ENCODE measurements at regions not wholly inside any gene's neighbourhood (a gene's known extent, or its start where the extent isn't known, plus 50 kb on each side); places are given as distances from the start of the nearest gene placed in this dataset.

DNA sequence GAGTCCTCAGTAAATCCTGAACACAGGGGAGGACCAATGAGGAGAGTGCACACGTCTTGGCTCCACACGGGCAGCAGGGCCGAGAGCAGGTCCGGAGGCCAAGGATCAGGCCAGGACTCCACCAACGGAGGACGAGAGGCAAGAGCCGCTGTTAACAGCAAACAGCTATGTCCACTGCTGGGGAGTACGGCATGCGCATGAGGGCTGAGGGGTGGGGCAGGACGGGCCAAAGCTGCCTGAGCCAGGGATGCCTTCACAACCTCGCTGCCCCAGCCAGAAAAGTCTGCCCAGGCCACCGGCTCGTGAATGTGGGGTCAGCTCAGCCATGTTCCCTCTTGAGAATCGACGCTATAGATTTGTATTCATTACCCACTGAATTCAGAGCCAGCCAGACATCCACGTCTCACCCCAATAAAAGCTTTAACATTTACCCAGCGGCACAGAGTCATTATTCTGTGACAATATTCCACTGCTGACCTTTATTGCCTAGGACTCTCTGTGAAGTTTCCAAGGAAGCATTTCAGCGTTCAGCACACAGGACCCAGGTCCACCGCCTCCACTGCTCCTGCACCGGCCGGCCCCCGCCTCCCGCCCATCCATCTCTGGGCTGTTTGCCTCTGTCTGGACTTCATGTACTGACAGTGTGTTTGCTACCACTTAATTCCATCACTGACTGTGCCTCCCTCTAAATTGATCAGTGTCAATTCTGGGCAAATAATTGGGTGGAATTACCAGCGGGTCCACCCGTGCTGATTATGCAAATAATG lies 384.9 kb downstream of the SHANK2 start:
- DNase-seq (ENCODE audit: low spot score) = no peak
- H3K4me3 ChIP-seq = no peak overlapping the region
- TF ChIP-seq, protein P1, sequence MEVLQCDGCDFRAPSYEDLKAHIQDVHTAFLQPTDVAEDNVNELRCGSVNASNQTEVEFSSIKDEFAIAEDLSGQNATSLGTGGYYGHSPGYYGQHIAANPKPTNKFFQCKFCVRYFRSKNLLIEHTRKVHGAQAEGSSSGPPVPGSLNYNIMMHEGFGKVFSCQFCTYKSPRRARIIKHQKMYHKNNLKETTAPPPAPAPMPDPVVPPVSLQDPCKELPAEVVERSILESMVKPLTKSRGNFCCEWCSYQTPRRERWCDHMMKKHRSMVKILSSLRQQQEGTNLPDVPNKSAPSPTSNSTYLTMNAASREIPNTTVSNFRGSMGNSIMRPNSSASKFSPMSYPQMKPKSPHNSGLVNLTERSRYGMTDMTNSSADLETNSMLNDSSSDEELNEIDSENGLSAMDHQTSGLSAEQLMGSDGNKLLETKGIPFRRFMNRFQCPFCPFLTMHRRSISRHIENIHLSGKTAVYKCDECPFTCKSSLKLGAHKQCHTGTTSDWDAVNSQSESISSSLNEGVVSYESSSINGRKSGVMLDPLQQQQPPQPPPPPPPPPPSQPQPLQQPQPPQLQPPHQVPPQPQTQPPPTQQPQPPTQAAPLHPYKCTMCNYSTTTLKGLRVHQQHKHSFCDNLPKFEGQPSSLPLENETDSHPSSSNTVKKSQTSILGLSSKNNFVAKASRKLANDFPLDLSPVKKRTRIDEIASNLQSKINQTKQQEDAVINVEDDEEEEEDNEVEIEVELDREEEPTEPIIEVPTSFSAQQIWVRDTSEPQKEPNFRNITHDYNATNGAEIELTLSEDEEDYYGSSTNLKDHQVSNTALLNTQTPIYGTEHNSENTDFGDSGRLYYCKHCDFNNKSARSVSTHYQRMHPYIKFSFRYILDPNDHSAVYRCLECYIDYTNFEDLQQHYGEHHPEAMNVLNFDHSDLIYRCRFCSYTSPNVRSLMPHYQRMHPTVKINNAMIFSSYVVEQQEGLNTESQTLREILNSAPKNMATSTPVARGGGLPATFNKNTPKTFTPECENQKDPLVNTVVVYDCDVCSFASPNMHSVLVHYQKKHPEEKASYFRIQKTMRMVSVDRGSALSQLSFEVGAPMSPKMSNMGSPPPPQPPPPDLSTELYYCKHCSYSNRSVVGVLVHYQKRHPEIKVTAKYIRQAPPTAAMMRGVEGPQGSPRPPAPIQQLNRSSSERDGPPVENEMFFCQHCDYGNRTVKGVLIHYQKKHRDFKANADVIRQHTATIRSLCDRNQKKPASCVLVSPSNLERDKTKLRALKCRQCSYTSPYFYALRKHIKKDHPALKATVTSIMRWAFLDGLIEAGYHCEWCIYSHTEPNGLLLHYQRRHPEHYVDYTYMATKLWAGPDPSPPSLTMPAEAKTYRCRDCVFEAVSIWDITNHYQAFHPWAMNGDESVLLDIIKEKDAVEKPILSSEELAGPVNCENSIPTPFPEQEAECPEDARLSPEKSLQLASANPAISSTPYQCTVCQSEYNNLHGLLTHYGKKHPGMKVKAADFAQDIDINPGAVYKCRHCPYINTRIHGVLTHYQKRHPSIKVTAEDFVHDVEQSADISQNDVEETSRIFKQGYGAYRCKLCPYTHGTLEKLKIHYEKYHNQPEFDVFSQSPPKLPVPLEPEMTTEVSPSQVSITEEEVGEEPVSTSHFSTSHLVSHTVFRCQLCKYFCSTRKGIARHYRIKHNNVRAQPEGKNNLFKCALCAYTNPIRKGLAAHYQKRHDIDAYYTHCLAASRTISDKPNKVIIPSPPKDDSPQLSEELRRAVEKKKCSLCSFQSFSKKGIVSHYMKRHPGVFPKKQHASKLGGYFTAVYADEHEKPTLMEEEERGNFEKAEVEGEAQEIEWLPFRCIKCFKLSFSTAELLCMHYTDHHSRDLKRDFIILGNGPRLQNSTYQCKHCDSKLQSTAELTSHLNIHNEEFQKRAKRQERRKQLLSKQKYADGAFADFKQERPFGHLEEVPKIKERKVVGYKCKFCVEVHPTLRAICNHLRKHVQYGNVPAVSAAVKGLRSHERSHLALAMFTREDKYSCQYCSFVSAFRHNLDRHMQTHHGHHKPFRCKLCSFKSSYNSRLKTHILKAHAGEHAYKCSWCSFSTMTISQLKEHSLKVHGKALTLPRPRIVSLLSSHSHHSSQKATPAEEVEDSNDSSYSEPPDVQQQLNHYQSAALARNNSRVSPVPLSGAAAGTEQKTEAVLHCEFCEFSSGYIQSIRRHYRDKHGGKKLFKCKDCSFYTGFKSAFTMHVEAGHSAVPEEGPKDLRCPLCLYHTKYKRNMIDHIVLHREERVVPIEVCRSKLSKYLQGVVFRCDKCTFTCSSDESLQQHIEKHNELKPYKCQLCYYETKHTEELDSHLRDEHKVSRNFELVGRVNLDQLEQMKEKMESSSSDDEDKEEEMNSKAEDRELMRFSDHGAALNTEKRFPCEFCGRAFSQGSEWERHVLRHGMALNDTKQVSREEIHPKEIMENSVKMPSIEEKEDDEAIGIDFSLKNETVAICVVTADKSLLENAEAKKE (CRISPR knock-in tag; IDR thresholded peaks at IDR 0.05) = no peak
- TF ChIP-seq POLR2AphosphoS5 (IDR thresholded peaks at IDR 0.05; ENCODE audit: low read depth) (no peak), STAT1 (IDR thresholded peaks at IDR 0.05; ENCODE audit: unreplicated experiment) (no peak), JUNB (IDR thresholded peaks at IDR 0.05; ENCODE audit: unreplicated experiment) (no peak), EZH2 (IDR thresholded peaks at IDR 0.05; ENCODE audit: low read depth, unreplicated experiment) (no peak)
- TF ChIP-seq, protein P2, sequence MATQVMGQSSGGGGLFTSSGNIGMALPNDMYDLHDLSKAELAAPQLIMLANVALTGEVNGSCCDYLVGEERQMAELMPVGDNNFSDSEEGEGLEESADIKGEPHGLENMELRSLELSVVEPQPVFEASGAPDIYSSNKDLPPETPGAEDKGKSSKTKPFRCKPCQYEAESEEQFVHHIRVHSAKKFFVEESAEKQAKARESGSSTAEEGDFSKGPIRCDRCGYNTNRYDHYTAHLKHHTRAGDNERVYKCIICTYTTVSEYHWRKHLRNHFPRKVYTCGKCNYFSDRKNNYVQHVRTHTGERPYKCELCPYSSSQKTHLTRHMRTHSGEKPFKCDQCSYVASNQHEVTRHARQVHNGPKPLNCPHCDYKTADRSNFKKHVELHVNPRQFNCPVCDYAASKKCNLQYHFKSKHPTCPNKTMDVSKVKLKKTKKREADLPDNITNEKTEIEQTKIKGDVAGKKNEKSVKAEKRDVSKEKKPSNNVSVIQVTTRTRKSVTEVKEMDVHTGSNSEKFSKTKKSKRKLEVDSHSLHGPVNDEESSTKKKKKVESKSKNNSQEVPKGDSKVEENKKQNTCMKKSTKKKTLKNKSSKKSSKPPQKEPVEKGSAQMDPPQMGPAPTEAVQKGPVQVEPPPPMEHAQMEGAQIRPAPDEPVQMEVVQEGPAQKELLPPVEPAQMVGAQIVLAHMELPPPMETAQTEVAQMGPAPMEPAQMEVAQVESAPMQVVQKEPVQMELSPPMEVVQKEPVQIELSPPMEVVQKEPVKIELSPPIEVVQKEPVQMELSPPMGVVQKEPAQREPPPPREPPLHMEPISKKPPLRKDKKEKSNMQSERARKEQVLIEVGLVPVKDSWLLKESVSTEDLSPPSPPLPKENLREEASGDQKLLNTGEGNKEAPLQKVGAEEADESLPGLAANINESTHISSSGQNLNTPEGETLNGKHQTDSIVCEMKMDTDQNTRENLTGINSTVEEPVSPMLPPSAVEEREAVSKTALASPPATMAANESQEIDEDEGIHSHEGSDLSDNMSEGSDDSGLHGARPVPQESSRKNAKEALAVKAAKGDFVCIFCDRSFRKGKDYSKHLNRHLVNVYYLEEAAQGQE (IDR thresholded peaks at IDR 0.05; ENCODE audit: unreplicated experiment) = no peak
- H3K27me3 Mint-ChIP-seq (ENCODE audit: insufficient read depth, low read depth, poor library complexity) = peaks cover 10% of the 10 kb centered on the region
- H3K27ac ChIP-seq (ENCODE audit: low read depth) = no peak overlapping the region
- H3K27me3 ChIP-seq (ENCODE audit: insufficient read depth) = no peaks in the 10 kb centered on the region
- no peak overlapping the region for H3K4me2 ChIP-seq
- no peak overlapping the region for H3K27ac Mint-ChIP-seq
- H3K79me2 ChIP-seq (replicated peaks; ENCODE audit: insufficient read depth) = no peaks in the 10 kb centered on the region
- H3K4me1 Mint-ChIP-seq = peaks cover 26% of the 10 kb centered on the region
- H3K36me3 ChIP-seq (ENCODE audit: insufficient read depth) = no peaks in the 10 kb centered on the region
- peaks cover 1% of the 10 kb centered on the region; the same call in 1 of the 2 replicates for H3K4me1 ChIP-seq (ENCODE audit: insufficient read depth)
- H3K9me3 Mint-ChIP-seq = no peaks in the 10 kb centered on the region
- H2AFZ ChIP-seq = no peak overlapping the region
- no peaks in the 10 kb centered on the region for H3K9me2 ChIP-seq (ENCODE audit: insufficient read depth)
- ATAC-seq = no peak
- H3K36me3 Mint-ChIP-seq (ENCODE audit: low read depth) = no peaks in the 10 kb centered on the region; the same call in 2 of the 3 replicates
- H4K20me1 ChIP-seq (replicated peaks; ENCODE audit: insufficient read depth) = peaks cover 12% of the 10 kb centered on the region
- H3K4me3 Mint-ChIP-seq = no peak overlapping the region
- no peaks in the 10 kb centered on the region for H3F3A ChIP-seq (replicated peaks; ENCODE audit: low read depth)

All from GM23338 (cell line).